HG03457 (cell line): ENCODE measurements at regions not wholly inside any gene's neighbourhood (a gene's known extent, or its start where the extent isn't known, plus 50 kb on each side); places are given as distances from the start of the nearest gene placed in this dataset.

ENCODE experiments used
- ATAC-seq: cut with Tn5 transposase; IDR thresholded peaks from one replicate; pipeline ENCODE4 v1.9.1; 2021; ENCODE audit warnings: moderate number of reproducible peaks; ENCODE audit not compliant: unreplicated experiment

GRCh38 chr10:131726967-131727366 is 173.8 kb upstream of the PPP2R2D start:
- ATAC-seq, result no peak

- ATAC-seq, result no peak
Observed at GRCh38 chr10:131727560-131727959, 173.2 kb upstream of the PPP2R2D start.

GRCh38 chr10:131728286-131729228 is 172.3 kb upstream of the PPP2R2D start:
- ATAC-seq, result no peak

- no peak for ATAC-seq
Observed at GRCh38 chr10:131729361-131729760, 171.4 kb upstream of the PPP2R2D start.

- no peak for ATAC-seq
Observed at GRCh38 chr10:131729938-131730660, 170.7 kb upstream of the PPP2R2D start.

GRCh38 chr10:131730771-131731497 is 169.9 kb upstream of the PPP2R2D start:
- ATAC-seq, result no peak

- ATAC-seq, result no peak
Observed at GRCh38 chr10:131731780-131732630, 168.8 kb upstream of the PPP2R2D start.

- ATAC-seq, result no peak
Observed at GRCh38 chr10:131732631-131733127, 168.1 kb upstream of the PPP2R2D start.

- no peak for ATAC-seq
Observed at GRCh38 chr10:131733596-131733995, 167.2 kb upstream of the PPP2R2D start.

GRCh38 chr10:131735577-131735976 is 165.2 kb upstream of the PPP2R2D start:
- ATAC-seq, result no peak

- no peak for ATAC-seq
Observed at GRCh38 chr10:131736321-131736980, 164.4 kb upstream of the PPP2R2D start.

- no peak for ATAC-seq
Observed at GRCh38 chr10:131737543-131738395, 163.0 kb upstream of the PPP2R2D start.

GRCh38 chr10:131738396-131738735 is 162.4 kb upstream of the PPP2R2D start:
- no peak for ATAC-seq

- ATAC-seq, result no peak
Observed at GRCh38 chr10:131739206-131739605, 161.6 kb upstream of the PPP2R2D start.

GRCh38 chr10:131742500-131742951 is 158.3 kb upstream of the PPP2R2D start:
- no peak for ATAC-seq

- ATAC-seq, result no peak
Observed at GRCh38 chr10:131743190-131744151, 157.3 kb upstream of the PPP2R2D start.

- ATAC-seq, result no peak
Observed at GRCh38 chr10:131744346-131744745, 156.5 kb upstream of the PPP2R2D start.

- ATAC-seq, result no peak
Observed at GRCh38 chr10:131745591-131745990, 155.2 kb upstream of the PPP2R2D start.
